Activated B cell treated with CpG ODN at 0.5 μM for 24 hours (primary cell): ENCODE measurements at regions not wholly inside any gene's neighbourhood (a gene's known extent, or its start where the extent isn't known, plus 50 kb on each side); places are given as distances from the start of the nearest gene placed in this dataset.

ENCODE experiments used
- ATAC-seq: fragments of 200-7000 bp; cut with Tn5 transposase; one replicate; pipeline ENCODE4 v1.10.0; 2021; ENCODE audit warnings: low read depth, mild to moderate bottlenecking, moderate library complexity
- CTCF ChIA-PET: fragments of 350-600 bp; sonication (Branson Sonifier 250); formaldehyde crosslinking; loops from one replicate; lab custom pipeline; 2021; ENCODE audit warnings: antibody characterized with exemption; lab: Charles Lee
- POLR2A ChIA-PET: fragments of 350-600 bp; sonication (Branson Sonifier 250); formaldehyde crosslinking; loops from one replicate; lab custom pipeline; 2021; ENCODE audit warnings: antibody characterized with exemption; lab: Charles Lee
- DNase-seq: peaks from one replicate; pipeline ENCODE4 v3.0.0; 2022
- H3K27ac Mint-ChIP-seq: one replicate; pipeline ENCODE4 v1.8.0; 2020; ENCODE audit warnings: mixed read lengths
- H3K27me3 Mint-ChIP-seq: one replicate; pipeline ENCODE4 v1.8.0; 2021; ENCODE audit warnings: mixed read lengths
- H3K36me3 Mint-ChIP-seq: one replicate; pipeline ENCODE4 v1.8.0; 2021; ENCODE audit warnings: low read depth, mixed read lengths
- H3K4me1 Mint-ChIP-seq: one replicate; pipeline ENCODE4 v1.8.0; 2021; ENCODE audit warnings: mixed read lengths
- H3K4me3 Mint-ChIP-seq: one replicate; pipeline ENCODE4 v1.8.0; 2020; ENCODE audit warnings: mild to moderate bottlenecking, mixed read lengths
- H3K9me3 Mint-ChIP-seq: one replicate; pipeline ENCODE4 v1.8.0; 2020; ENCODE audit warnings: mixed read lengths
- intact Hi-C: fragments of 100-400 bp; cut with micrococcal nuclease; formaldehyde crosslinking; loops from one replicate; pipeline ENCODE4 v1.15.1; 2024
- TF ChIP-seq, protein P1 (sequence below): fragments of 200-600 bp; IDR thresholded peaks from one replicate; pipeline ENCODE4 v1.8.0; 2022; ENCODE audit warnings: antibody characterized with exemption, mild to moderate bottlenecking

DNA sequence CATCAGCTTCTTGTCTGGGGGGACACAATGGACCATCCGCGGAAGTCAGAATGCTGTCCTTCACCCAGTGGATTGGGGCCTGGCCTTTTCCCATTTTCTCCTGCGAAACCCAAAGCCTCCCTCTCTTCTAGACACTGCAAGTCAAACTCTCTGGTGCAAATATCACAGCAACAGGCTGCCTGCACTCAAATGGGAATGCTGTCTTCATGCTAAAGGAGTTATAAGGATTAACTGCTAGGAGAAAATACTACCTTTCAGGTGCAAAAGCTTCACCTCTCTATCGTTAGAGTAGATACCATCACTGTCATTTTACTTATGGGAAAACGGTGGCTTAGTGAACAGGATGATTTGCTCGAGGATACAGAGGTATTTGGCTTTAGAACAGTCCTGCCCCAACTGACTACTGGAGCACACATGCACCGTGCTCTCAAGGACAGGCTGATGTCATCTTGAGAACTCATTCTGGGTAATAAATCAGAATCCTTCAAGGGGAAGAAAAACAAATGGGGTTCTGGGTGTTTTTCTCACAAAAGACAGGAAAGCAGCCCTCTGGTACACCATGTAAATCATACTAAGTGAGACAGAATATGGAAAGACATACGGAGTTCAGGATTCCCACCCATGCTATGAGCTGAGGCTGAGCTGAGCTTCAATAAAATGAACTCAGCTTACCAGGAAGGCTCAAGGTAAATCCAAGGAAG lies 100.9 kb downstream of the SAMD9 start:
- no peak for ATAC-seq
- no peaks in the 10 kb centered on the region for H3K9me3 Mint-ChIP-seq

GRCh38 chr7:93015779-93016481 lies 101.8 kb downstream of the SAMD9 start:
- H3K4me3 Mint-ChIP-seq: no peak overlapping the region
- DNase-seq (no peak), ATAC-seq (no peak)
- POLR2A ChIA-PET: no interaction called here
- TF ChIP-seq, protein P1, sequence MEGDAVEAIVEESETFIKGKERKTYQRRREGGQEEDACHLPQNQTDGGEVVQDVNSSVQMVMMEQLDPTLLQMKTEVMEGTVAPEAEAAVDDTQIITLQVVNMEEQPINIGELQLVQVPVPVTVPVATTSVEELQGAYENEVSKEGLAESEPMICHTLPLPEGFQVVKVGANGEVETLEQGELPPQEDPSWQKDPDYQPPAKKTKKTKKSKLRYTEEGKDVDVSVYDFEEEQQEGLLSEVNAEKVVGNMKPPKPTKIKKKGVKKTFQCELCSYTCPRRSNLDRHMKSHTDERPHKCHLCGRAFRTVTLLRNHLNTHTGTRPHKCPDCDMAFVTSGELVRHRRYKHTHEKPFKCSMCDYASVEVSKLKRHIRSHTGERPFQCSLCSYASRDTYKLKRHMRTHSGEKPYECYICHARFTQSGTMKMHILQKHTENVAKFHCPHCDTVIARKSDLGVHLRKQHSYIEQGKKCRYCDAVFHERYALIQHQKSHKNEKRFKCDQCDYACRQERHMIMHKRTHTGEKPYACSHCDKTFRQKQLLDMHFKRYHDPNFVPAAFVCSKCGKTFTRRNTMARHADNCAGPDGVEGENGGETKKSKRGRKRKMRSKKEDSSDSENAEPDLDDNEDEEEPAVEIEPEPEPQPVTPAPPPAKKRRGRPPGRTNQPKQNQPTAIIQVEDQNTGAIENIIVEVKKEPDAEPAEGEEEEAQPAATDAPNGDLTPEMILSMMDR: no peak
- no peaks in the 10 kb centered on the region for H3K36me3 Mint-ChIP-seq
- H3K27ac Mint-ChIP-seq: no peak overlapping the region
- CTCF ChIA-PET: no interaction called here
- intact Hi-C loops: no loop called here
- H3K27me3 Mint-ChIP-seq: no peaks in the 10 kb centered on the region
- no peaks in the 10 kb centered on the region for H3K9me3 Mint-ChIP-seq
- no peaks in the 10 kb centered on the region for H3K4me1 Mint-ChIP-seq

More for the DNA sequence above, 100.9 kb downstream of the SAMD9 start:
- ChIA-PET POLR2A (no interaction called here), CTCF (interaction anchor here (0.9 kb wide), 1 partner anchor 8 kb away, joined by 3 read pairs; no protein-coding TSS in a partner anchor)
- no peaks in the 10 kb centered on the region for H3K36me3 Mint-ChIP-seq
- H3K4me1 Mint-ChIP-seq: no peaks in the 10 kb centered on the region
- no peak overlapping the region for H3K4me3 Mint-ChIP-seq
- TF ChIP-seq, protein P1: no peak
- no peak overlapping the region for H3K27ac Mint-ChIP-seq
- DNase-seq: no peak
- intact Hi-C loops: no loop called here
- H3K27me3 Mint-ChIP-seq: no peaks in the 10 kb centered on the region

DNA sequence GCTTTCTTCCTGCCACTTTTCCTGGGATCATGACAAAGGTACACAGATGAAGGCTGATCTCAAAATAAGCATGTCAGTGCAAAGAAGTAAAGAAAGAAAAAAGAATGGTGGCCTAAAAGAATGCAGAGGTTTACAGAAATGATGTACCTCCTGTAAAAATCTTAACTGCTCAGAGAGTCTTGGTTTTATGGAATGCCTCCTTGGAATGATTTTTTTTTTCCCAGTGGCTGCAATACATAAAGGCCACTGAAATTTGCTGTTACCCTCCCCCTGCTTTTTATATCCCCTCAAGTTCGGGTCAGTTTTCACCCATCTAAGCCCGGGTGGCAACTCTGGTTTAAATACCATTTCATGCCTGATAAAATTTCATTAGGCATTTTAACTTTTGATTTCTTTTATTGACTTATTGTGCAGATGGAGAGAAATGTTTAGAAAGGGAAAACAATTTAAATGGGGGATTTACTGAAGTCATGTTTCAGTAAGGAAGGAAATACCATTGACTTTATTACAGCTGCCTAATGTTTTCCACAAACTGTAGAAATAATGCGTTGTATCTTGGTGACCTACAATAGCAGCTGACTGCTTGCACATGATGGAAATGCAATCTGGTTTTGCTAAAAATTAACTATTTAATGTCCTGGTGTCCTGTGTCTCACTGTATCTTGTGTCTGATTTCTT lies 102.5 kb downstream of the SAMD9 start:
- intact Hi-C loops: no loop called here
- DNase-seq (no peak), ATAC-seq (no peak)
- no peak overlapping the region for H3K4me3 Mint-ChIP-seq
- TF ChIP-seq, protein P1: no peak
- H3K4me1 Mint-ChIP-seq: no peaks in the 10 kb centered on the region
- H3K27me3 Mint-ChIP-seq: no peaks in the 10 kb centered on the region
- CTCF ChIA-PET: no interaction called here
- POLR2A ChIA-PET: no interaction called here
- no peaks in the 10 kb centered on the region for H3K9me3 Mint-ChIP-seq
- H3K36me3 Mint-ChIP-seq: no peaks in the 10 kb centered on the region
- no peak overlapping the region for H3K27ac Mint-ChIP-seq

- intact Hi-C loops: no loop called here
- no peaks in the 10 kb centered on the region for H3K27me3 Mint-ChIP-seq
- no peaks in the 10 kb centered on the region for H3K36me3 Mint-ChIP-seq
- DNase-seq: no peak
- no peak overlapping the region for H3K4me3 Mint-ChIP-seq
- ATAC-seq: no peak
- H3K4me1 Mint-ChIP-seq: no peaks in the 10 kb centered on the region
- H3K9me3 Mint-ChIP-seq: no peaks in the 10 kb centered on the region
- no peak overlapping the region for H3K27ac Mint-ChIP-seq
- TF ChIP-seq, protein P1: no peak
- CTCF ChIA-PET: no interaction called here
- POLR2A ChIA-PET: no interaction called here
These were observed 103.4 kb downstream of the SAMD9 start for GRCh38 chr7:93014410-93014809.

DNA sequence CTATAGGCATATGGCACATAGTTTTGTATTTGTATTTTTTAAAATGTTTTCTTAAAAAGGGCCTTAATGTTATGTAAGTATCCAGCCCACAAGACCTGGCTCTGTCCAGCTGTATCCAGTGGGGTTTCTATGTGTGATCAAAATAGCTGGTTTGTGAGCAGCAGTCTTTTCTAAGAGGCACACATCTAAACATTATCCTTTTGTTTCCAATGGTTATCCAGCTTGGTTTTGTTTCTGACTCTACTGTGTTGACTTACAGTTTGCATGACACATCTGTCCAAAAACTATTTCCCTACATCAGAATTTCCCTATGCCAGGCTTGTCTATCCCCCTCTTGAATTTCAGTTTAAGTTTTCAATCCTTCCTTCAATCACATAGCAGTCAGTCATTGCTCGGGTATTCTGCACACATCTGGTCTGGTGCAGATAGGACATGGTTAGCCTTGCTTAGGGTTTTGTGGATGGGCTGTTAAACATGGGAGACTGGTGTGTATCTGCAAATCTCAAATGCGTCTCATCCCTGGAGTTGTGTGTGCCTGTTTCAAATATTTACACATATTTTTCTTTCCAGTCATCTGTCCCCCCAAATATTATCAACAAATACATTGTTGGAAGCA lies 104.2 kb downstream of the SAMD9 start:
- Mint-ChIP-seq H3K4me1 (no peaks in the 10 kb centered on the region), H3K9me3 (no peaks in the 10 kb centered on the region), H3K27me3 (no peaks in the 10 kb centered on the region), H3K36me3 (no peaks in the 10 kb centered on the region), H3K4me3 (no peak overlapping the region), H3K27ac (no peak overlapping the region)
- ChIA-PET CTCF (no interaction called here), POLR2A (no interaction called here)
- DNase-seq (no peak), ATAC-seq (no peak)
- intact Hi-C loops: no loop called here
- TF ChIP-seq, protein P1: no peak
